Activated CD8-positive, alpha-beta memory T cell treated with anti-CD3 and anti-CD28 coated beads, Interleukin-2, amount 10 ng/mL, durations not matched to agents 7 days and 5 days (primary cell): ENCODE measurements at regions not wholly inside any gene's neighbourhood (a gene's known extent, or its start where the extent isn't known, plus 50 kb on each side); places are given as distances from the start of the nearest gene placed in this dataset.

Experiments used
- ATAC-seq: fragments of 150-1000 bp; cut with Tn5 transposase; one replicate; pipeline ENCODE4 v1.10.0; 2021; ENCODE audit warnings: moderate library complexity
- CTCF ChIA-PET: fragments of 350-600 bp; sonication (Branson Sonifier 250); formaldehyde crosslinking; loops from one replicate; lab custom pipeline; 2021; ENCODE audit warnings: antibody characterized with exemption; lab: Charles Lee
- DNase-seq: peaks from one replicate; pipeline ENCODE4 v3.0.0-alpha.2; 2020
- H3K27ac Mint-ChIP-seq: one replicate; pipeline ENCODE4 v1.8.0; 2021; ENCODE audit warnings: mild to moderate bottlenecking, mixed read lengths
- H3K27me3 Mint-ChIP-seq: one replicate; pipeline ENCODE4 v1.8.0; 2021; ENCODE audit warnings: mixed read lengths
- H3K36me3 Mint-ChIP-seq: one replicate; pipeline ENCODE4 v1.8.0; 2021; ENCODE audit warnings: mild to moderate bottlenecking, mixed read lengths
- H3K4me1 Mint-ChIP-seq: one replicate; pipeline ENCODE4 v1.8.0; 2021; ENCODE audit warnings: mixed read lengths
- H3K4me3 Mint-ChIP-seq: one replicate; pipeline ENCODE4 v1.8.0; 2021; ENCODE audit warnings: mild to moderate bottlenecking, moderate library complexity, mixed read lengths
- H3K9me3 Mint-ChIP-seq: one replicate; pipeline ENCODE4 v1.8.0; 2022; ENCODE audit warnings: low read depth, mixed read lengths

DNA sequence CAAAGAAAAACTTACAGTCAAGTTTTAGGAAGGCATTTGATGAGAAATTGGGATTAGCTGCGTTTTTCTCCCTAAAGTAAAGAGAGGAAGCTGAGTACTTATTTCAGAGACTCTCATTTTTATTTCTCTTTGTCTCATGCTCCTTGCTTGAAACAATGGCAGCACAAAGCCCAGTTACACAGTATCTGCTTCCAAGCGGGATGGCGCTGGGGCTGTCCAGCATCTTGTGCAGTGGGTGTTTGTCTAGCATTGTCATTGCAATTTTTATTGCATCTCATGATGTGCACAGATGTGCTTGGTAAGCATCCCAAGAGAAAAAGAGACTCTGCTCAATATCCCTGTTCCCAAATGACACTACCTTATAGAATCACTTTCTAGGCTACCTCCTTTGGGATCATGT, 102.8 kb upstream of the ZNF521 start:
- no peak overlapping the region for H3K4me3 Mint-ChIP-seq
- no peaks in the 10 kb centered on the region for H3K36me3 Mint-ChIP-seq
- H3K9me3 Mint-ChIP-seq, result no peaks in the 10 kb centered on the region
- ATAC-seq (no peak), DNase-seq (no peak)
- H3K27me3 Mint-ChIP-seq, result no peaks in the 10 kb centered on the region
- CTCF ChIA-PET, result no interaction called here
- H3K4me1 Mint-ChIP-seq, result no peaks in the 10 kb centered on the region
- H3K27ac Mint-ChIP-seq, result no peak overlapping the region

DNA sequence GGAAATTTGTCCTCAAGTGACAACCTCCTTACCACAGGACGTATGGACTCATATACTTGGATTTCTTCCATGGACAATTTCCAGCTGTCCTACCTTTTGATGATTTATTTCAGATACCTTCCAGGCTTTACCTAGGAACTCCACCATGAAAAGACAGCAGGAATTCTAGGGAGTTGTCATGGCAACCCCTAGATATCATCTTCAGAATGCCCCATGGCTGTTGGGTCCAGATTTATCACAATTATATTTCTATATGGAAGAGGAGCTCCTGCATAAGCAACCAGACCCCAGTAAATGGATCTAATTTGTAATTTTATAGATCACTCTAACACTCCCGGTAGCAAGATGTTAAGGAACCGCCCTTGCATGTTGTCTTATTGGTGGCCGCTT, 102.3 kb upstream of the ZNF521 start:
- no peak for ATAC-seq
- H3K27ac Mint-ChIP-seq, result no peak overlapping the region
- CTCF ChIA-PET, result no interaction called here

DNA sequence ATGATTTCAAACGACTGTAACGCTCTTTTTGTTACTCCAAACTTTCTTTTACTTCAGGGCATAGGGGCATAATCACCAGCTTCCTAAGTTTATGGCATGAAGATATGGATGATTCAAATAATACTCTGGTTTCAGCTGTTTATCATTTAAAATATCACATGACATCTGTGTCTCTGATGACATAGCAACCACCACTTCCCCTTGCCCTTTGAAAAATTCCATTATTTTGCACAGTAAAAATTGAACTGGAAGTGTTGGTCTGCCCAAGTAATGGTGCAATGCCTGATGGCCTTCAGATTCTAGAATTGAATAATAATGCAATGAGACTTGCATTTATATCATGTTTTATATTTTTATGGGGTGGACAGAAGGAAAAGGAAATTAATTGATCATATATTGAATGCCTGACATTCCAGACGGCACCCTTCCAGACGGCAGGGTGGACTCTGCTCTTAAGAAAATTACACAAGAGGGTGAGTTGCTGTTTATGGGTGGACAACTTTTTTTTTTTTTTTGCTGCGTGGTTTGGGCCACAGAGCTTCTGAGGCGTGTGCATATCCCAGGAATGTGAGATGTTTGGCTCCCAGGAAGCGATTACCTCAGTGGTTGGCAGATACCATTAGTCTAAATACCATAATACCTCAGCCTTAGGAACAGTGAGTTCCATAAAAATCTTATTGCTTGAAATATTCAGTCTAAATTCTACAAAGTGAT, 101.7 kb upstream of the ZNF521 start:
- Mint-ChIP-seq H3K4me3 (no peak overlapping the region), H3K36me3 (no peaks in the 10 kb centered on the region), H3K9me3 (no peaks in the 10 kb centered on the region), H3K4me1 (no peaks in the 10 kb centered on the region), H3K27me3 (no peaks in the 10 kb centered on the region), H3K27ac (no peak overlapping the region)
- no peak for ATAC-seq
- no peak for DNase-seq
- CTCF ChIA-PET, result no interaction called here

More for the DNA sequence above, 102.3 kb upstream of the ZNF521 start:
- H3K36me3 Mint-ChIP-seq, result no peaks in the 10 kb centered on the region
- no peaks in the 10 kb centered on the region for H3K9me3 Mint-ChIP-seq
- no peaks in the 10 kb centered on the region for H3K27me3 Mint-ChIP-seq
- no peak overlapping the region for H3K4me3 Mint-ChIP-seq
- no peak for DNase-seq
- H3K4me1 Mint-ChIP-seq, result no peaks in the 10 kb centered on the region

DNA sequence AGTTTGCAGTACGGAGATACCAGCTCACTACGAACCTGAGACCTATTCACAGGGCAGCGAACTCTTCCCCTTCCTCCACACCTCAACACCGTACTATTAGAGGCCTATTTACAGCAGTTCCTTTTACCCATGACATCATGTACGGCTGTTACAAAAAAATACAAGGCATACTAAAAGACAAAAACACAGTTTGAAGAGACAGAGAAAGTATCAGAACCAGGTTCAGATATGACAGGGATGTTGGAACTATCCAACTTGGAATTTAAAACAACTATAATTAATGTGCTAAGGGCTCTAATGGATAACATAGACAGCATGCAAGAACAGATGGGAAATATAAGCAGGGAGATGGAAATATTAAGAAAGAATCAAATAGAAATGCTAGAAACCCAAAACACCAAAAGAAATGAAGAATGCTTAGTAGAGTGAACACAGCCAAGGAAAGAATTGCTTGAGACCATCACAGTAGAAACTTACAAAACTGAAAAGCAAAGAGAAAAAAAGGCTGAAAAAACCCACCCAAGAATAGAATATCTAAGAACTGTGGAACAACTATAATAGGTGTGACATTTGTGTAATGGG, 99.2 kb upstream of the ZNF521 start:
- Mint-ChIP-seq H3K27me3 (no peaks in the 10 kb centered on the region), H3K4me1 (no peaks in the 10 kb centered on the region), H3K9me3 (peaks cover 3% of the 10 kb centered on the region), H3K27ac (no peak overlapping the region), H3K36me3 (no peaks in the 10 kb centered on the region), H3K4me3 (no peak overlapping the region)
- CTCF ChIA-PET, result no interaction called here
- ATAC-seq (no peak), DNase-seq (no peak)

DNA sequence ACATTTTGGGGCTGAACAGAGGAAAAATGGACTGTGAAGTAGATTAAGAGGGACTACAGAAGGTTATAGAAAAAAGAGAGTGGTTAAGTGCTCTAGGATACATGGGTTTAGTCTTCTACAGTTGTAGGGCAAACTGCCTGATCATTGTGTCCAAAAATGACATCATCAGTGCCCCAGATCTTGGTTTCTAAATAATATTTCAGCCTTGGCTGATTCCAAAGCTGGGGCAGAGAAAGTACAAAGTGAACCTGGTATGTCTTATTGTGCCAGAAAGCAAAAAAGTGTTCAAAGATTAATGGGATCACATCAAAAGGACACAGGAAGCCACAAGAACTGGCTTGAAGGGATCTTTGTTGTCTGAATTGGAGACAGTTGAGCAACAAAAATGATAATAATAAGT, 97.1 kb upstream of the ZNF521 start:
- Mint-ChIP-seq H3K27ac (no peak overlapping the region), H3K27me3 (no peaks in the 10 kb centered on the region), H3K4me3 (no peak overlapping the region), H3K36me3 (no peaks in the 10 kb centered on the region), H3K9me3 (peaks cover 3% of the 10 kb centered on the region), H3K4me1 (no peaks in the 10 kb centered on the region)
- DNase-seq, result no peak
- ATAC-seq, result no peak
- CTCF ChIA-PET, result no interaction called here

DNA sequence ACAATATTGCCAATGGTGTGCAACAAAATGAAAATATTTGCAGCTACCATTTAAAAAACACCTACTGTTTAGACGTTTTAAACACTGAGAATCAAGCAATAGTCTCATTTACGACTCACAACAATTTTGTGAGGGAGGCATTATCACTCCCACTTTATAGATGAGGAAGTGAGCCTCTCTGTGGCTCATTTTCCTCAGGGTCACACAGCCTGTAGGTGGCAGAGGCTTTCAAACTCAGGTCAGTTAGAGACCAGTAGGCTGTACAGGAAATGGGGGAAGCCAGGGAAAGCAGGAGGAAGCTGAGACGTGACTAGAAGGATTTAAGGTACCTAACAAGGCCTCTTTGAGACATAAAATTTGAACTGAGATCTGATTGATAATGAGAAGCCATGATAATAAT, 95.0 kb upstream of the ZNF521 start:
- Mint-ChIP-seq H3K27me3 (no peaks in the 10 kb centered on the region), H3K9me3 (peaks cover 3% of the 10 kb centered on the region), H3K27ac (no peak overlapping the region), H3K4me3 (no peak overlapping the region), H3K36me3 (no peaks in the 10 kb centered on the region), H3K4me1 (no peaks in the 10 kb centered on the region)
- no peak for ATAC-seq
- DNase-seq, result no peak
- CTCF ChIA-PET, result no interaction called here

DNA sequence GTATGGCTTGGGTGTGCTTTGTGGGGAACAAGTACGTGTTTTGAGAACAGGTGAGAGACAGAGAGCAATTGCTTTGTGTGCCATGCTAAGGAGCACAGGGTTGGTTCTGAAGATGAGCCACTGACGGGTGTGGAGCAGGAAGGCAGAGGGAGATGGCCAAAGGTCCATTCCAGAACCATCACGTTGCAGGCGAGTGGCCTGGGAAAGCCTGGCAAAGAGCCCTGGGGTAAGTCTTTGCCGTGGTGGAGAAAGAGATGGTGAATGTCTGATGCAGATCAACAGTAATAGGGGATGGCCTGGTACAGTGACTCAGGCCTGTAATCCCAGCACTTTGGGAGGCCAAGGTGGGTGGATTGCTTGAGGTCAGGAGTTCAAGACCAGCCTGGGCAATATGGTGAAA, 93.5 kb upstream of the ZNF521 start:
- H3K36me3 Mint-ChIP-seq, result no peaks in the 10 kb centered on the region
- no peaks in the 10 kb centered on the region for H3K27me3 Mint-ChIP-seq
- ATAC-seq (no peak), DNase-seq (no peak)
- no peak overlapping the region for H3K27ac Mint-ChIP-seq
- no peaks in the 10 kb centered on the region for H3K4me1 Mint-ChIP-seq
- no peak overlapping the region for H3K4me3 Mint-ChIP-seq
- peaks cover 3% of the 10 kb centered on the region for H3K9me3 Mint-ChIP-seq
- CTCF ChIA-PET, result no interaction called here

DNA sequence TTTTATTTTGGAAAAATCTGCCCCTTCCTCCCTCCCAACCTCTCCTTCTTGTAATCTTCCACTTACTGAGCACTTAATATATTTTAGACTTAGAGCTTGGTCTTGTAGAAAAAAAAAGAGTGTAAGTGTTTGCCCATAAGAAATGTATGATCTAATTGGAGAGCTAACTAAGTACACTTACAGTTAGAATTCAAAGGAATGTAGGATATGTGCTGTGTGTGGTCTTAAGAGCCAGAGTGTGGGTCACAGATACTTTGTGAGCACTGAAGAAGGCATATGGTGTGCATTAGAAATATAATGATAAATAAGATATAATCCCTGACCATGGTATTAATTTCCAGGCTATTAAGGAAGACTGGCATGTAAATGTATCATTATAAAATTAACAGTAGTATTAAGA, 91.8 kb upstream of the ZNF521 start:
- Mint-ChIP-seq H3K4me3 (no peak overlapping the region), H3K27ac (no peak overlapping the region), H3K9me3 (peaks cover 3% of the 10 kb centered on the region), H3K36me3 (no peaks in the 10 kb centered on the region), H3K4me1 (no peaks in the 10 kb centered on the region), H3K27me3 (no peaks in the 10 kb centered on the region)
- no peak for ATAC-seq
- no peak for DNase-seq
- CTCF ChIA-PET, result no interaction called here

DNA sequence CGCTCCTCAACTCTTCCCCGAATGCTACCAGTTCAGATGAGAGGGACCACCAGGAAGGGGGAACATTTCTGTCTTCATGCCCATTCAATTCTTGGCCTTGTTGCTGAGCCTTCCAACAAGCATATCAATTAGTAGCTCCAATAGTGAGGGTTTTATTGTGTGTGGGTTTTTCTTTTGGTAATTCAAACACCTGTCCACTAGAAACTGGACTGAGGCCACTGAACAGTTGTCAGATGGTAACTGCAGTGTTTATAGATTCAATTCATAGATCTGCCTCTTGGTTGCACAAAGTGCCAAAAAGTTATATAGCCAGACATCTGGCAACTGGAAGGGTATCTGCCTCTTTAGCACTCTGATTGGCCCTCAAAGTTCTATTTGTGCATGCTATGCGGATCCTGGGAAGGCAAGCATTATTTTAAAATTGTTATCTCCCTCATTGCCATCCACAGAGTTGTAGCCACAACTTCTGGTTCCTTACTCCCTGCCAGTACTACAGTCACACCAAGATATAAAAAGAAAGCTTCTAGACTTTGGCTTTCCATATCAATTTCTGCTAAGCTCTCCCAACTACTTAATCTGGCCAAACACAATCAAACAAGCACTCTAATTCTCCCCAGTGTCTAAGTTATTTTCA, 83.3 kb upstream of the ZNF521 start:
- Mint-ChIP-seq H3K4me3 (no peak overlapping the region), H3K36me3 (no peaks in the 10 kb centered on the region), H3K4me1 (no peaks in the 10 kb centered on the region), H3K9me3 (peaks cover 2% of the 10 kb centered on the region), H3K27ac (no peak overlapping the region), H3K27me3 (no peaks in the 10 kb centered on the region)
- ATAC-seq (no peak), DNase-seq (no peak)
- CTCF ChIA-PET, result no interaction called here

DNA sequence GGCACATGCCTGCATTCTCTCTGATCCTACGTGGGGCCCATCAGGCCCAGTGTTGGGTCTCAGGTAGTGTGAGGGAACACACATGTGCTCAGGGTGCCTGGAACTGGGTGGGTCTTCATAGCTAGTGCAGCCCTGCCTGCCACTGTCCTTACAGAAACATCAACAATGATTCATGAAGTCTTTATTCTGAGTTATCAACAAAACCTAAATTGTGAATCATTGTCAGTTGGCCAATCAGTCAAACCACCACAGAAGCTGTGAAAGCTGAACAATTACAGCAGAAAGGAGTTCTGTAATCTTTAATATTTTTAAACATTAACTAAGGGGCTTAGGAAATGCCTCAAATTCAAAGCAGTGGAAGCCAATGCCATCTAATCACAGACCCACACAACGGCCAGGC, 82.8 kb upstream of the ZNF521 start:
- Mint-ChIP-seq H3K4me3 (no peak overlapping the region), H3K36me3 (no peaks in the 10 kb centered on the region), H3K27ac (no peak overlapping the region), H3K4me1 (no peaks in the 10 kb centered on the region), H3K9me3 (peaks cover 2% of the 10 kb centered on the region), H3K27me3 (no peaks in the 10 kb centered on the region)
- ATAC-seq, result no peak
- CTCF ChIA-PET, result no interaction called here
- no peak for DNase-seq

DNA sequence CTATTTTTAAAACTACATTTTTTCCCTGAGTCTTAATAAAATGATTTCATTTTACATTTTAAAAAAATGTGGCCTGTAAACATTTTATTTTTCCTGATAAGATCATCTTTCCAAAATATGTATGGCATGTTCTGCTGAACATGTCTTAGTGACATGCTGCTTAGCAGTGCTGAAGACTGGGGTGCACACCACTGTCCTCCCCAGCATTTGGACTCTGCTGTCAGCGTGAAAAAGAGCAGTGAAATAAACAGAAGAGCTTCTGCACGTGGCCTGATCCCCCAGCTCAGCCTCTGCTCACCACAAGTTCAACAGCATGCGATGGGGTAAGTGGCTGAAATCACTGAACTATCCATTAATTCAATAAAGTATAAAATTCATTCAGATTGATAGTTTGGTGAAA, 81.6 kb upstream of the ZNF521 start:
- Mint-ChIP-seq H3K27ac (no peak overlapping the region), H3K9me3 (peaks cover 2% of the 10 kb centered on the region), H3K4me1 (no peaks in the 10 kb centered on the region), H3K4me3 (no peak overlapping the region), H3K36me3 (no peaks in the 10 kb centered on the region), H3K27me3 (no peaks in the 10 kb centered on the region)
- DNase-seq, result no peak
- CTCF ChIA-PET, result no interaction called here
- no peak for ATAC-seq

DNA sequence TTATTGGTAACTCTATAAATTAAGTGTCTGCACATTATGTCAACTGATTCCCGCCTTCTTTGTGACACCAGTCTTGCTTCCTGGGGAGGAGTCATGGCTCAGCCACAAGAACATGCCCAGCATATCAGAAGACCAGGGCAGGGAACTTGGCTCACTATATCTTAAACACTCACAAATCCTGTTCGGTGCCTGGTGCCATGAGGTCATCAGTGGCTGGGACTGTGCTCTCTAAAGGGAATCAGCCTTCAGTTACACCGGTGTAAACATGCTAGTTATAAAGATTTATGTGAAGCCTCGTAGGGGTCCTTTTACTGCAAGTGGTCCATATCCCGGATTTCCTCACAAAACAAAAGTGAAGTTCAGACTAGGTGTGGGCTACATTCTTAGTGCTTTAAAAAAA, 73.1 kb upstream of the ZNF521 start:
- CTCF ChIA-PET, result no interaction called here
- no peaks in the 10 kb centered on the region for H3K4me1 Mint-ChIP-seq
- DNase-seq (no peak), ATAC-seq (no peak)
- H3K27me3 Mint-ChIP-seq, result no peaks in the 10 kb centered on the region
- no peak overlapping the region for H3K4me3 Mint-ChIP-seq
- no peaks in the 10 kb centered on the region for H3K36me3 Mint-ChIP-seq
- no peaks in the 10 kb centered on the region for H3K9me3 Mint-ChIP-seq
- H3K27ac Mint-ChIP-seq, result no peak overlapping the region

DNA sequence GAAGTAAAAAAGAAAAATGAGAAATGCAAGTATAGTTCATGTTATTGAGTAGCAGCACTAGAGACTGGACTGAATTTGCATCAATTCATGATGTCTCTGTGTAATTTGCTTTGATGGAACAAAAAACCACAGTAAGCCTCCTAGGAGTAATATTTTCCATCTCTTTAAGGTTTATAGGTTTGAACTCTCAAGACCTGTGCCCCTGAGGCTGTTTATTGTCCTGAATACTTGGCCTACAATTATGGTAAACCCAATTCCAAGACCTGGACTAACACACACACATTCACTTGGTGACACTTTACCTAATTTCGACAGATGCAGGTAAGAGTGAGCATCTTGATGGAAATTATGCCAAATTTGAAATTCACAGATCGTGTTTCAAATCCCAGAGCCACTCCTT, 71.8 kb upstream of the ZNF521 start:
- Mint-ChIP-seq H3K27ac (no peak overlapping the region), H3K4me3 (no peak overlapping the region), H3K27me3 (no peaks in the 10 kb centered on the region), H3K36me3 (no peaks in the 10 kb centered on the region), H3K9me3 (no peaks in the 10 kb centered on the region), H3K4me1 (no peaks in the 10 kb centered on the region)
- DNase-seq, result no peak
- CTCF ChIA-PET, result no interaction called here
- no peak for ATAC-seq

DNA sequence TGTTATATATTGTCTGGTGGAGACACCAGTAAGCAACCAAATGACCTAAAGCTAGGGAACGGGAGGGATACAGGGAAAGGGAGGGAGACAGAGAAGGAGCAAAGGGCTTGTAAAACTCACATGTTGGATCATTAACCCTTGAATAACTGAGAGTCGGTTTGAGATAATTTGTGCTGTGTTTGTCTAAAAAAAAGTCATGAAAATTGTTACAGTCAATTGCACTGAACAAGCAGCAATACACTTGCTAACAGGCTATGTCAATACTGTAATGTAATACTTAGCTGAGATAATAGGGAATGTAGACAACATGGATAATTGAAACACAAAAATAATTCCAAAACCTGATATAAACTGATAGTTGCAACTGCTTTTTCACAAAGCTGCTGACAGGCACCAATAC, 71.3 kb upstream of the ZNF521 start:
- ATAC-seq, result no peak
- CTCF ChIA-PET, result no interaction called here
- Mint-ChIP-seq H3K36me3 (no peaks in the 10 kb centered on the region), H3K27ac (no peak overlapping the region), H3K4me1 (no peaks in the 10 kb centered on the region), H3K27me3 (no peaks in the 10 kb centered on the region), H3K9me3 (no peaks in the 10 kb centered on the region), H3K4me3 (no peak overlapping the region)
- DNase-seq, result no peak
